ENCODE measurements at regions not wholly inside any gene's neighbourhood (a gene's known extent, or its start where the extent isn't known, plus 50 kb on each side); places are given as distances from the start of the nearest gene placed in this dataset.

DNA sequence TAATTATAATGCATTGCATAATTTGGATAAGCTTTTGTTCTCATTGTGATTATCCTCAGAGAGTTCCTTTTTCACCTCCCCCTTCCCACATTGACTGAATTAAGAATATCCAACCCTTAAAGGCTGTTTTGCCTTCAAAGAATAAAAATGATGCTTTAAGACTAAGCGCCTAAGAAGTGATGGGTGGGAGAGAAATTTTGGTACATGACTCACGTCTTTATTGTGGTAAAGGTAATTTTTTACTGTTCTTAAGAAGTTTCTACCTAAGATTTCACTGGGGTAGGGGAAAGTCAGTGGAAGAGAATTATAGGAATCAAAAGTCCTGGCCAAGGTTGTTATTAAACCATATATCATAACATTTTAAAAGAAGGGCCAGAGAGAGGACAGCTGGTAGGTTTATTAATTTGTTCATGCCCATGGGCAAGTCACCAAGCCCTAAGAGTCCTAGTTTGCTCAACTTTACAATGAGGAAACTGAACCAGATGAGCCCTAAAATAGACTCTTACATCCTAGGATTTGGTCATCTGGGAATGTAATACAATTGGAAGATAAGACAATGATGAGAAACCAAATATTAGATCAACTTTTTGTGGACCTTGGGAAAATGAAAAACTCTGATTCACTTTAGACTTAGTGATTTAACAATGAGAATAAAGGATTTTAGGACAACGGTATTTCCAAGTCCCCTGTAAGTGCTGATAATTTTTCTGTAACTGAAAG is 101.1 kb upstream of the RASGRP1 start:
- Histone ChIP-seq H3K4me1 (ENCODE audit: insufficient read depth, low read length, poor library complexity, severe bottlenecking) (peaks cover 39% of the 10 kb centered on the region), H2AFZ (ENCODE audit: low read length) (no peak overlapping the region; the same call in 1 of the 2 replicates), H3K27ac (ENCODE audit: low read depth, low read length, poor library complexity, severe bottlenecking) (no peak overlapping the region), H3K4me2 (ENCODE audit: low read length) (no peak overlapping the region), H3K79me2 (ENCODE audit: insufficient read depth, low read depth, low read length) (no peaks in the 10 kb centered on the region), H3K9me3 (ENCODE audit: low read length) (no peaks in the 10 kb centered on the region), H4K20me1 (ENCODE audit: insufficient read depth, low read length) (no peaks in the 10 kb centered on the region), H3K9me2 (ENCODE audit: insufficient read depth, low read length) (no peaks in the 10 kb centered on the region), H3K36me3 (ENCODE audit: insufficient read depth, low read length) (no peaks in the 10 kb centered on the region), H3K4me3 (ENCODE audit: low read depth, low read length, poor library complexity, severe bottlenecking) (no peak overlapping the region)
- TF ChIP-seq EZH2phosphoT487 (IDR thresholded peaks at IDR 0.05; ENCODE audit: borderline replicate concordance, low read depth, low read length), result no peak
- TF ChIP-seq, protein P1, sequence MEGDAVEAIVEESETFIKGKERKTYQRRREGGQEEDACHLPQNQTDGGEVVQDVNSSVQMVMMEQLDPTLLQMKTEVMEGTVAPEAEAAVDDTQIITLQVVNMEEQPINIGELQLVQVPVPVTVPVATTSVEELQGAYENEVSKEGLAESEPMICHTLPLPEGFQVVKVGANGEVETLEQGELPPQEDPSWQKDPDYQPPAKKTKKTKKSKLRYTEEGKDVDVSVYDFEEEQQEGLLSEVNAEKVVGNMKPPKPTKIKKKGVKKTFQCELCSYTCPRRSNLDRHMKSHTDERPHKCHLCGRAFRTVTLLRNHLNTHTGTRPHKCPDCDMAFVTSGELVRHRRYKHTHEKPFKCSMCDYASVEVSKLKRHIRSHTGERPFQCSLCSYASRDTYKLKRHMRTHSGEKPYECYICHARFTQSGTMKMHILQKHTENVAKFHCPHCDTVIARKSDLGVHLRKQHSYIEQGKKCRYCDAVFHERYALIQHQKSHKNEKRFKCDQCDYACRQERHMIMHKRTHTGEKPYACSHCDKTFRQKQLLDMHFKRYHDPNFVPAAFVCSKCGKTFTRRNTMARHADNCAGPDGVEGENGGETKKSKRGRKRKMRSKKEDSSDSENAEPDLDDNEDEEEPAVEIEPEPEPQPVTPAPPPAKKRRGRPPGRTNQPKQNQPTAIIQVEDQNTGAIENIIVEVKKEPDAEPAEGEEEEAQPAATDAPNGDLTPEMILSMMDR (conservative IDR thresholded peaks at IDR 0.05; ENCODE audit: low read length), result no peak
- DNase-seq (ENCODE audit: low spot score), result no peak
- BruUV-seq (replicated peaks), result no TSS peak
- ChIA-PET POLR2A (interaction anchor here (0.7 to 9.2 kb wide), 4 partner anchors 9 to 24 kb away, joined by 3 to 59 read pairs (median 4); no protein-coding TSS in a partner anchor), CTCF (ENCODE audit: unreplicated experiment) (no interaction called here)
- intact Hi-C loops (cut with micrococcal nuclease; ENCODE audit: unreplicated experiment), result no loop called here

DNA sequence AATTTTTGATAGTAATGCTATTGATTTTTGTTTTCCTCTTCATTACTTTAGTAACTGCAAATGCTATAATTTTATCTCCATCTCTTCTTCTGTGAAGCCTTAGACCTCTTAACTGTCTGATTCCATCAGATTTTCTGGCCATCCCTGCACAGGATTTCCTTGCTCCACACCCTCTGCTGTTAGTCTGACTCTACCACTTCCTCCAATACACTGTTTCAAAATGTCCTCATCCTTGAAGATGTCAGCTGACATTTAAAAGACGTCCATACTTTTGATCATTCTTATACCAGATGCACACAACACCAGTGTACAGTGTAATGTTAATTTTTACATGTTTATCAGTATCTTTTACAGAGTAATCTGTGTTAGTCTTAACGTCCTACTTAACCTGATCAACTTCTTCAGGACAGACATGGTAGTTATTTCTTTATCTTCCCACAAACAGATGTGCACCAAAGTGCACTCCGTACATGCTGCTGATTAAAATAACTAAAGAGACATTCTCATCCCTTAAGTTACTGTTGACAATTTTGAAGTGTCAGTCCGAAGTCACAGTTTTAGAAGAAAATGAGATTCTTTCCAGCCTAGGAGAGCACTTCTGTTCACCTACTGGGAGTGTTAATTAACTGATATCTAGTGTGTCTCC is 102.4 kb upstream of the RASGRP1 start:
- Histone ChIP-seq H3K4me2 (ENCODE audit: low read length) (no peak overlapping the region), H3K27ac (ENCODE audit: low read depth, low read length, poor library complexity, severe bottlenecking) (no peak overlapping the region), H3K79me2 (ENCODE audit: insufficient read depth, low read depth, low read length) (no peaks in the 10 kb centered on the region), H2AFZ (ENCODE audit: low read length) (peak overlapping the region; percentile 89; the same call in 1 of the 2 replicates), H3K9me3 (ENCODE audit: low read length) (no peaks in the 10 kb centered on the region), H3K9me2 (ENCODE audit: insufficient read depth, low read length) (no peaks in the 10 kb centered on the region), H3K4me1 (ENCODE audit: insufficient read depth, low read length, poor library complexity, severe bottlenecking) (peaks cover 52% of the 10 kb centered on the region), H3K4me3 (ENCODE audit: low read depth, low read length, poor library complexity, severe bottlenecking) (no peak overlapping the region), H3K36me3 (ENCODE audit: insufficient read depth, low read length) (no peaks in the 10 kb centered on the region), H4K20me1 (ENCODE audit: insufficient read depth, low read length) (no peaks in the 10 kb centered on the region)
- ChIA-PET CTCF (ENCODE audit: unreplicated experiment) (no interaction called here), POLR2A (interaction anchor here (9.2 kb wide), 1 partner anchor 16 kb away, joined by 59 read pairs; no protein-coding TSS in a partner anchor)
- TF ChIP-seq, protein P1 (conservative IDR thresholded peaks at IDR 0.05; ENCODE audit: low read length), result no peak
- no peak for TF ChIP-seq EZH2phosphoT487 (IDR thresholded peaks at IDR 0.05; ENCODE audit: borderline replicate concordance, low read depth, low read length)
- BruUV-seq (replicated peaks), result no TSS peak
- no peak for DNase-seq (ENCODE audit: low spot score)
- intact Hi-C loops (cut with micrococcal nuclease; ENCODE audit: unreplicated experiment), result no loop called here

Data from OCI-LY7 (cell line).